ENCODE measurements at regions not wholly inside any gene's neighbourhood (a gene's known extent, or its start where the extent isn't known, plus 50 kb on each side); places are given as distances from the start of the nearest gene placed in this dataset.

DNA sequence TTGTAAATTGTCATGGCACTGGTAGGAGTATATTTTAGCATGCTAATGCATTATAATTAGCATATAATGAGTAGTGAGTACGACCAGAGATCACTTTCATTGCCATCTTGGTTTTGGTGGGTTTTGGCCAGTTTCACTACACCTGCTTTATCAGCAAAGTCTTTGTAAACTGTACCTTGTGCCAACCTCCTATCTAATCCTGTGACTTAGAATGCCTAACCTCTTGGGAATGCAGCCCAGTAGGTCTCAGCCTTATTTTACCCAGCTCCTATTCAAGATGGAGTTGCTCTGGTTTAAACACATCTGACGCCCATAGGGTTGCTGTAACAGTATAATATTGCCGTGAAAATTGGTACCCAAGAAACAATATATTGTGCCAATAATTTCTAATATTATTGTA is 159.4 kb downstream of the MAGEB5 start:
- DNase-seq (ENCODE audit: low spot score), result no peak

DNA sequence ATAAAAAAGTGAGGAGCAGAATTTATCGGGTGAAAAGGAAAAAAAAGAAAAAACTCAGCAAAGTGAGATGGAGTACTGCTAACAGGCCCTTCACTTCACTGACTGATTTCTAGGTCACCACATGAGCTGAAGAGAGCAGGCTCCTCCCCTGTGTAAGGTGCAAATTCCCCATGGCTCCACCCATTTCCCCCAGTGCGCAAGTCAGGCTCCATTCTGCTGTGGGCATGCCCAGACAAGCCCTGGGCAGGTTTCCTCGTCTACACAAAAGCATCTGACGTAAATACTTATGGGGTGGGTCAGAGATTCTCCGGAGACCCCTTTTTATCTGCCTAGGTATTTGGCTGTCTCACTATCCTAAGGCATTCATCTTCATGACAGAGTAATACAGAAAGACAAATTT is 157.9 kb downstream of the MAGEB5 start:
- DNase-seq (ENCODE audit: low spot score), result no peak

DNA sequence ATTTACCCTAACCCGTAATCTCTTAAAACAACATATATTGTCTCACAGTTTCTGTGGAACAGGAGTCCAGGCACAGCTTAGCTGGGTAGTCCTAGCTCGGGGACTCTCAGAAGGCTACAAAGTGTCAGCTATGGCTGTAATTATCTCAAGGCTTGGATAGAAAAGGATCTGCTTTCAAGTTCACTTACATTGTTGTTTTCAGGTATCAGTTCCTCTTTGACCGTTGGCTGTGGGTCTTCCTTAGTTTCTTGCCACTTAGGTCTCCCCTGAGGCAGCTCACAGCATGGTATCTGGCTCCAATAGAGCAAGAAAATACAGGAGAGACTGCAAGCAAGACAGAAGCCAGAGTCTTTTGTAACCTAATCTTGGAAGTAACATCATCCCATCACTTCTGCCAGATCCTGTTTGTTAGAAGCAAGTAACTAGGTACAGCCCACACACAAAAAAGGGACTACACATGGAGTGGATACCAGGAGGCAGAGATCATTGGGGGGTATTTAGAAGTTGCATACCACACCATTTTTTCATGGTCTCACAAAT is 137.0 kb downstream of the MAGEB5 start:
- DNase-seq (ENCODE audit: low spot score), result no peak

DNA sequence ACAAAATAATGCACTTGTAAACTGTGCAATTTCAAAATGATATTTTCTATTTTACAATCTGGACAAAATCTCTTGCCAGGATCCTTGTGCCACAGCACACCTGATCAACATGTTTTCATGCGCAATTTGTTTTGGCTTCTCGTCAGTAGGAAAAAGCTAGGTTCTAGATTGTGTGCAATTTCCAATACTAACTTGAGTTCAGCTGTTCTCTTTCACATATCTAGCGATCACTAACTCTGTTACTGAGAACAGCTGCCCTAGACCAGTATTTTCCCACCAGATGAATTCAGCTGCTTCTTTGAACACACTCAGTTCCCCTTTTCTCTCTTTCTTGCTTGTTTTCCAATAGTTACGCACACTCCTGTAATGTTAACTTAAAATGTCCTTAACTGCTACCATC is 131.2 kb downstream of the MAGEB5 start:
- DNase-seq (ENCODE audit: low spot score), result no peak

DNA sequence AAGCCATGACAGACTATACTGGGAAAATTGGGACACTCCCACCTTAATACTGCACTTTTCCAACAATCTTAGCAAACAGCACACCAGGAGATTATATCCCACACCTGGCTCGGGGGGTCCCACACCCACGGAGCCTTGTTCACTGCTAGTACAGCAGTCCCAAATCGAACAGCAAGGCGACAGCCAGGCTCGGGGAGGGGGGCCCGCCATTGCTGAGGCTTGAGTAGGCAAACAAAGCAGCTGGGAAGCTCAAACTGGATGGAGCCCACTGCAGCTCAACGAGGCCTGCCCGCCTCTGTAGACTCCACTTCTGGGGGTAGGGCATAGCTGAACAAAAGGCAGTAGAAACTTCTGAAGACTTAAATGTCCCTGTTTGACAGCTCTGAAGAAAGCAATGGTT is 118.3 kb downstream of the MAGEB5 start:
- no peak for DNase-seq (ENCODE audit: low spot score)

DNA sequence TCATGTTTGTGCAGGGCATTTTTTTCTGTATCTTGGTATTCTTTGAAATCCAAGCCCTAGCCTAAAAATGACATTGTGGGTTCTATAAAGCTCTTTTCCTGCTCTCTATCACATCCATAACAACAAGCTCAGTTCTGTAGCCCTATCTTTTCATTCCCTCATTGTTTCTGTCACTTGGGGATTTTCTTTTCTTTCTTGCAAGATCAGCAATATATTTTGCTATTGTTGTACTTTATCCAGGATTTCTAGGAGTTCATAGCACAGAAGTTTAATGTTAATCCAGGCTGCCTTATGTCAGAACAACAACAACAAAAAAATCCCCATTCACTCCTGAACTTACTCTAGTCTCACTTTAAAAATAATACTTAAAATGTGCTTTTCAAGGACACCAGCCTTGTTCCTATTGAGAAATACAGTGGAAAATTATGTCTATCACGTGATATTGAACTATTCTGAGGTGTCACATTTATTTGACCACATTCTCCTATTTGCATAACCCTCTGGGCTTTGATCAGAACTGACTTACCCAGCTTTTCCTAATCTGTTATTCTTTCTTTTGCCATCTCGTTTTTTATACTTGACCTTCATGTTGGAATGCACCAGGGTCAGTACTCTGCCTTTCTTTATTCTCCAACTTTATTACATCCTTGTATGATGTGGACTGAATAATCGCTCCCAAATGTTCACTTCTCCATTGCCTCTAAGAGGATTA is 112.8 kb downstream of the MAGEB5 start:
- DNase-seq (ENCODE audit: low spot score), result no peak

DNA sequence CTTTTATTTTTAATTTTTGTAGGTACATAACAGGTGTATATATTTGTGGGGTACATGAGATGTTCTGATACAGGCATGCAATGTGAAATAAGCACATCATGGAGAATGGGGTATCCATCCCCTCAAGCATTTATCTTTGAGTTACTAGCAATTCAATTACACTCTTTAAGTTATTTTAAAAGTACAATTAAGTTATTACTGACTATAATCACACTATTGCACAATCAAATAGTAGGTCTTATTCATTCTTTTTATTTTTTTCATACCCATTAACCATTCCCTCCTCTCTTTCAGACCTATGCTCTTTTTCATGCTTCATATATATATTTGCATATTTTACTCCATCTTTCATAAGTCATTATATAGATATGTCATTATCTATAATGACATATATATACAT is 93.3 kb downstream of the MAGEB5 start:
- no peak for DNase-seq (ENCODE audit: low spot score)

DNA sequence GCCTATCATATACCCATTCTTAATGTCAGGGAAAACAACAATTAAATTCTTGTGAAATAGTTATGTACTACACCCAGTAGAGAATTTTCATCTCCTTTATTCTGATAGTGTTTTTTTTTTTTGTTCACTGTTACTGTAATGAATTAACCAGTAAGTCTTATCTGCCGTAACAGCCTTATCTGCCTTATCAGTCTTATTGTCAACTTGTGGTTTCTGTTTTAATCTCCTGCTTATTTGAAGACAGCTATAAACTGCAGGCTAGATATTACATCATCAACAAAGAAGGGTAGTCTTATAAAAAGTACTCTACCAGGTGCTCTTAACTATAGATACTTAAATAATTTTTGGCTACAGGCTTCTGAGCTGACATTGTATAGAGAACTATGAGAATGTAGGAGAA is 79.5 kb downstream of the MAGEB5 start:
- DNase-seq (ENCODE audit: low spot score), result no peak

DNA sequence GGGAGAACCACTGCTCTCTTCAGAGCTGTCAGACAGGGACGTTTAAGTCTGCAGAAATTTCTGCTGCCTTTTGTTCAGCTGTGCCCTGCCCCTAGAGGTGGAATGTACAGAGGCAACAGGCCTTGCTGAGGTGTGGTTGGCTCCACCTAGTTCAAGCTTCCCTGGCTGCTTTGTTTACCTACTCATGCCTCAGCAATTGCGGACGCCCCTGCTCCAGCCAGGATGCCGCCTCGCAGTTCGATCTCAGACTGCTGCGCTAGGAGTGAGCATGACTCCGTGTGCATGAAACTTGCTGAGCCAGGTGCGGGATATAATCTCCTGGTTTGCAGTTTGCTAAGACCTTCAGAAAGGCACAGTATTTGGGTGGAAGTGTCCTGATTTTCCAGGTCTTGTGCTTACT is 70.9 kb downstream of the MAGEB5 start:
- DNase-seq (ENCODE audit: low spot score), result no peak

Data from germinal center (tissue), 1 donor.